ENCODE measurements at regions not wholly inside any gene's neighbourhood (a gene's known extent, or its start where the extent isn't known, plus 50 kb on each side); places are given as distances from the start of the nearest gene placed in this dataset.

- Histone ChIP-seq H3K4me3 (no peak overlapping the region), H3K36me3 (no peaks in the 10 kb centered on the region), H3K9me3 (replicated peaks) (peaks cover 4% of the 10 kb centered on the region), H3K4me1 (peaks cover 16% of the 10 kb centered on the region; the same call in 1 of the 2 replicates), H3K27me3 (no peaks in the 10 kb centered on the region), H3K27ac (peak overlapping the region; percentile 25; the same call in 1 of the 2 replicates)
- DNase-seq = peak; percentile 72
These were observed 263.2 kb downstream of the FZD1 start for GRCh38 chr7:91527460-91527859.

- Histone ChIP-seq H3K27me3 (no peaks in the 10 kb centered on the region), H3K36me3 (no peaks in the 10 kb centered on the region), H3K4me3 (no peak overlapping the region), H3K9me3 (replicated peaks) (peaks cover 4% of the 10 kb centered on the region), H3K27ac (no peak overlapping the region), H3K4me1 (no peaks in the 10 kb centered on the region)
- DNase-seq = no peak
These were observed 269.8 kb downstream of the FZD1 start for GRCh38 chr7:91533996-91534395.

- H3K27ac ChIP-seq = no peak overlapping the region
- no peaks in the 10 kb centered on the region for H3K9me3 ChIP-seq (replicated peaks)
- H3K4me1 ChIP-seq = no peaks in the 10 kb centered on the region
- H3K4me3 ChIP-seq = no peak overlapping the region
- DNase-seq = no peak
- H3K27me3 ChIP-seq = no peaks in the 10 kb centered on the region
- H3K36me3 ChIP-seq = no peaks in the 10 kb centered on the region
These were observed 273.3 kb downstream of the FZD1 start for GRCh38 chr7:91537260-91538152.

- Histone ChIP-seq H3K4me1 (no peaks in the 10 kb centered on the region), H3K27ac (no peak overlapping the region), H3K27me3 (no peaks in the 10 kb centered on the region), H3K9me3 (replicated peaks) (no peaks in the 10 kb centered on the region), H3K36me3 (no peaks in the 10 kb centered on the region), H3K4me3 (no peak overlapping the region)
- no peak for DNase-seq
These were observed 277.4 kb downstream of the FZD1 start for GRCh38 chr7:91541641-91542040.

- Histone ChIP-seq H3K27me3 (no peaks in the 10 kb centered on the region), H3K4me1 (no peaks in the 10 kb centered on the region), H3K27ac (no peak overlapping the region), H3K9me3 (replicated peaks) (no peaks in the 10 kb centered on the region), H3K4me3 (no peak overlapping the region), H3K36me3 (no peaks in the 10 kb centered on the region)
- no peak for DNase-seq
These were observed 279.4 kb downstream of the FZD1 start for GRCh38 chr7:91543646-91544045.

GRCh38 chr7:91549878-91550277 is 285.6 kb downstream of the FZD1 start:
- no peak for DNase-seq
- H3K4me1 ChIP-seq = peaks cover 7% of the 10 kb centered on the region; the same call in 1 of the 2 replicates
- no peak overlapping the region for H3K27ac ChIP-seq
- H3K4me3 ChIP-seq = no peak overlapping the region
- no peaks in the 10 kb centered on the region for H3K27me3 ChIP-seq
- no peaks in the 10 kb centered on the region for H3K9me3 ChIP-seq (replicated peaks)
- H3K36me3 ChIP-seq = no peaks in the 10 kb centered on the region

GRCh38 chr7:91550931-91551330 is 286.7 kb downstream of the FZD1 start:
- H3K27ac ChIP-seq = no peak overlapping the region
- DNase-seq = no peak
- H3K27me3 ChIP-seq = no peaks in the 10 kb centered on the region
- H3K4me3 ChIP-seq = no peak overlapping the region
- H3K4me1 ChIP-seq = peaks cover 7% of the 10 kb centered on the region; the same call in 1 of the 2 replicates
- H3K9me3 ChIP-seq (replicated peaks) = no peaks in the 10 kb centered on the region
- H3K36me3 ChIP-seq = no peaks in the 10 kb centered on the region

GRCh38 chr7:91551377-91552175 is 287.3 kb downstream of the FZD1 start:
- H3K36me3 ChIP-seq = no peaks in the 10 kb centered on the region
- H3K27me3 ChIP-seq = no peaks in the 10 kb centered on the region
- H3K9me3 ChIP-seq (replicated peaks) = no peaks in the 10 kb centered on the region
- H3K27ac ChIP-seq = no peak overlapping the region
- DNase-seq = no peak
- peaks cover 7% of the 10 kb centered on the region; the same call in 1 of the 2 replicates for H3K4me1 ChIP-seq
- no peak overlapping the region for H3K4me3 ChIP-seq

- H3K27me3 ChIP-seq = no peaks in the 10 kb centered on the region
- no peak overlapping the region for H3K27ac ChIP-seq
These were observed 289.2 kb downstream of the FZD1 start for GRCh38 chr7:91553410-91553895.

GRCh38 chr7:91554883-91555282 is 290.6 kb downstream of the FZD1 start:
- Histone ChIP-seq H3K4me1 (peaks cover 7% of the 10 kb centered on the region; the same call in 1 of the 2 replicates), H3K9me3 (replicated peaks) (no peaks in the 10 kb centered on the region), H3K4me3 (no peak overlapping the region), H3K36me3 (no peaks in the 10 kb centered on the region), H3K27ac (no peak overlapping the region), H3K27me3 (0 out of 2 replicates have a peak, but pooled peaks cover 2% of the 10 kb centered on the region)
- DNase-seq = no peak

More at GRCh38 chr7:91553410-91553895, 289.2 kb downstream of the FZD1 start:
- Histone ChIP-seq H3K9me3 (replicated peaks) (no peaks in the 10 kb centered on the region), H3K36me3 (no peaks in the 10 kb centered on the region), H3K4me3 (no peak overlapping the region), H3K4me1 (peaks cover 7% of the 10 kb centered on the region; the same call in 1 of the 2 replicates)
- DNase-seq = no peak

GRCh38 chr7:91556239-91556638 is 292.0 kb downstream of the FZD1 start:
- Histone ChIP-seq H3K9me3 (replicated peaks) (no peaks in the 10 kb centered on the region), H3K27ac (no peak overlapping the region), H3K4me1 (peaks cover 1% of the 10 kb centered on the region; the same call in 1 of the 2 replicates), H3K36me3 (no peaks in the 10 kb centered on the region), H3K4me3 (no peak overlapping the region), H3K27me3 (0 out of 2 replicates have a peak, but pooled peaks cover 2% of the 10 kb centered on the region)
- DNase-seq = no peak

GRCh38 chr7:91556956-91557650 is 292.9 kb downstream of the FZD1 start:
- Histone ChIP-seq H3K9me3 (replicated peaks) (no peaks in the 10 kb centered on the region), H3K27me3 (0 out of 2 replicates have a peak, but pooled peaks cover 2% of the 10 kb centered on the region), H3K27ac (no peak overlapping the region), H3K36me3 (no peaks in the 10 kb centered on the region), H3K4me3 (no peak overlapping the region), H3K4me1 (no peaks in the 10 kb centered on the region)
- no peak for DNase-seq

GRCh38 chr7:91557789-91558404 is 293.7 kb downstream of the FZD1 start:
- H3K27ac ChIP-seq = no peak overlapping the region
- H3K9me3 ChIP-seq (replicated peaks) = no peaks in the 10 kb centered on the region
- no peaks in the 10 kb centered on the region for H3K4me1 ChIP-seq
- H3K27me3 ChIP-seq = 0 out of 2 replicates have a peak, but pooled peaks cover 2% of the 10 kb centered on the region
- H3K4me3 ChIP-seq = no peak overlapping the region
- no peaks in the 10 kb centered on the region for H3K36me3 ChIP-seq
- no peak for DNase-seq

- no peaks in the 10 kb centered on the region for H3K4me1 ChIP-seq
- H3K36me3 ChIP-seq = no peaks in the 10 kb centered on the region
- no peak for DNase-seq
- no peaks in the 10 kb centered on the region for H3K9me3 ChIP-seq (replicated peaks)
- H3K27ac ChIP-seq = no peak overlapping the region
- 0 out of 2 replicates have a peak, but pooled peaks cover 2% of the 10 kb centered on the region for H3K27me3 ChIP-seq
- no peak overlapping the region for H3K4me3 ChIP-seq
These were observed 295.7 kb downstream of the FZD1 start for GRCh38 chr7:91559947-91560346.
